Heart right ventricle (tissue), 16 donors: ENCODE measurements at regions not wholly inside any gene's neighbourhood (a gene's known extent, or its start where the extent isn't known, plus 50 kb on each side); places are given as distances from the start of the nearest gene placed in this dataset.

Source experiments
- ATAC-seq, 8 donors: fragments of 200-7000 bp; cut with Tn5 transposase; one replicate each; pipeline ENCODE4 v1.9.1; 2020; ENCODE audit warnings: mild to moderate bottlenecking in 8 of 8, moderate library complexity in 8 of 8, moderate number of reproducible peaks in 1 of 8
- DNase-seq, 2 donors: peaks; one replicate each; pipeline ENCODE4 v3.0.0-alpha.2; 2020
- H3K27ac ChIP-seq, 10 donors: fragments of 200-600 bp; sonication (generic) in 2 of 10; one replicate each; pipeline versions ENCODE4 v1.5.0 to v1.8.0; 2020 to 2022; ENCODE audit warnings: mild to moderate bottlenecking in 3 of 10
- H3K27me3 ChIP-seq, 7 donors: fragments of 200-600 bp; one replicate each; pipeline ENCODE4 v1.8.0; 2021 to 2022; ENCODE audit warnings: mild to moderate bottlenecking in 2 of 7
- H3K36me3 ChIP-seq, 9 donors: fragments of 200-600 bp; sonication (generic) in 1 of 9; one replicate each; pipeline versions ENCODE4 v1.5.0 to v1.8.0; 2020 to 2022; ENCODE audit warnings: mild to moderate bottlenecking in 2 of 9
- H3K4me1 ChIP-seq, 9 donors: fragments of 200-600 bp; sonication (generic) in 1 of 9; one replicate each; pipeline versions ENCODE4 v1.5.0 to v1.8.0; 2020 to 2022; ENCODE audit warnings: mild to moderate bottlenecking in 4 of 9
- H3K4me3 ChIP-seq, 10 donors: fragments of 200-600 bp; sonication (generic) in 2 of 10; one replicate each; pipeline versions ENCODE4 v1.5.0 to v1.8.0; 2020 to 2022; ENCODE audit warnings: mild to moderate bottlenecking in 7 of 10, moderate library complexity in 2 of 10
- H3K9me3 ChIP-seq, 11 donors: fragments of 200-600 bp in 10 of 11; sonication (generic) in 2 of 11; one replicate each; pipeline versions ENCODE4 v1.5.0 to v1.8.0; 2013 to 2022; ENCODE audit warnings: mild to moderate bottlenecking in 2 of 11, control low read depth in 1 of 11, moderate library complexity in 1 of 11
- CTCF ChIP-seq, 9 donors: fragments of 200-600 bp; sonication (generic) in 2 of 9; IDR thresholded peaks; one replicate each; pipeline versions ENCODE4 v1.5.0 to v1.8.0; 2021 to 2022; ENCODE audit warnings: antibody characterized with exemption in 9 of 9, mild to moderate bottlenecking in 5 of 9, moderate library complexity in 1 of 9
- whole genome bisulfite sequencing, 2 donors: extraction: QIAGEN DNeasy Blood & Tissue Kit; methylation state at CpG; one replicate each; pipeline ENCODE4 v1.1.7; 2013; ENCODE audit warnings: inconsistent platforms in 1 of 2; 5-methylcytosine and 5-hydroxymethylcytosine counted together
- intact Hi-C, 10 donors: fragments of 100-400 bp; cut with DNase I; formaldehyde crosslinking; loops; one replicate each; pipeline versions ENCODE4 v1.11.1 to v1.14.2; 2022
- donor health status: Arrhythmogenic right ventricular cardiomyopathy.
- donor health status: ischemic (EF 13 %, LVEDD 7.1; RV severe dilation, severe dysfunction).
- donor health status: healthy with polysubstance abuse.
- donor health status: DM: no; HTN: yes; CAD: no.
- donor health status: DM: no; HTN: no; CAD: no.
- donor health status: ischemic (EF 25% LVEDD 6.9; RV normal size, moderate dysfunction).
- donor health status: ischemic (EF 25% LVEDD 5.7; RV mildly dilated, moderate dysfunction).
- donor health status: healthy.
- donor health status: DM: yes; HTN: yes; CAD: no.
- donor health status: Ischemic cardiomyopathy.
- donor health status: ischemic (EF 35%, LVEDD 5.7; RV mildly dilated, moderate dysfunction).
- donor health status: nonischemic (EF 11% LVEDD 7.7; RV severe dilation, severe dysfunction).
- donor health status: DM: yes; HTN: yes; CAD: no.
- donor health status: PGD.
- donor health status: ischemic (EF 29% LVEDD 5.4; RV normal size, mild dysfunction).
- donor health status: nonischemic (EF 23%, LVEDD 6.1; RV moderate dilation, normal function).

- Histone ChIP-seq H3K4me3 (no peak overlapping the region), H3K27ac (no peak overlapping the region), H3K27me3 (no peaks in the 10 kb centered on the region), H3K36me3 (no peaks in the 10 kb centered on the region), H3K4me1 (no peaks in the 10 kb centered on the region), H3K9me3 (no peaks in the 10 kb centered on the region)
- intact Hi-C loops: no loop called here
- 59 to 64% methylated on average over 3 of the region's 3 CpGs for WGBS, 2 donors
- no peak for DNase-seq
- ATAC-seq: no peak
- peak in 8 of 9 donors; percentile 9 to 60 (median 46) for TF ChIP-seq CTCF (IDR thresholded peaks at IDR 0.05)
Measured at GRCh38 chr5:100479079-100479688, 56.0 kb upstream of the FAM174A start.

GRCh38 chr5:100472091-100472490 lies 63.1 kb upstream of the FAM174A start:
- WGBS, 2 donors: 91 to 92% methylated on average over 2 of the region's 2 CpGs
- H3K27ac ChIP-seq: no peak overlapping the region
- intact Hi-C loops: no loop called here
- no peaks in the 10 kb centered on the region for H3K9me3 ChIP-seq
- ATAC-seq (no peak), DNase-seq (no peak)
- H3K36me3 ChIP-seq: no peaks in the 10 kb centered on the region
- H3K27me3 ChIP-seq: no peaks in the 10 kb centered on the region
- no peak overlapping the region for H3K4me3 ChIP-seq
- TF ChIP-seq CTCF (IDR thresholded peaks at IDR 0.05): no peak
- H3K4me1 ChIP-seq: no peaks in the 10 kb centered on the region

- no peak for DNase-seq
- no peaks in the 10 kb centered on the region for H3K27me3 ChIP-seq
- TF ChIP-seq CTCF (IDR thresholded peaks at IDR 0.05): no peak
- intact Hi-C loops: no loop called here
- no peaks in the 10 kb centered on the region for H3K36me3 ChIP-seq
- no peak overlapping the region for H3K27ac ChIP-seq
- H3K9me3 ChIP-seq: peaks cover 0 to 7% (median 0%) of the 10 kb centered on the region in 11 donors
- no peak for ATAC-seq
- no peak overlapping the region for H3K4me3 ChIP-seq
- no peaks in the 10 kb centered on the region for H3K4me1 ChIP-seq
Measured at GRCh38 chr5:100469767-100470166, 65.4 kb upstream of the FAM174A start.

- 83 to 85% methylated on average over 2 of the region's 2 CpGs for WGBS, 2 donors
- DNase-seq: no peak
- no peak for TF ChIP-seq CTCF (IDR thresholded peaks at IDR 0.05)
- intact Hi-C loops: no loop called here
- Histone ChIP-seq H3K4me3 (no peak overlapping the region), H3K36me3 (no peaks in the 10 kb centered on the region), H3K27ac (no peak overlapping the region), H3K9me3 (peaks cover 0 to 13% (median 0%) of the 10 kb centered on the region in 11 donors), H3K4me1 (no peaks in the 10 kb centered on the region), H3K27me3 (no peaks in the 10 kb centered on the region)
- no peak for ATAC-seq
Measured at GRCh38 chr5:100464418-100464817, 70.8 kb upstream of the FAM174A start.
